HCT116 (cell line): ENCODE measurements at regions not wholly inside any gene's neighbourhood (a gene's known extent, or its start where the extent isn't known, plus 50 kb on each side); places are given as distances from the start of the nearest gene placed in this dataset.

Experiments
- CEBPB ChIP-seq: IDR thresholded peaks from 2 replicates; pipeline ENCODE4 v1.6.1; 2012; ENCODE audit warnings: low read depth
- CTCF ChIP-seq, 3 experiments: fragments of 200-600 bp in 1 of 3; sonication (generic) in 1 of 3; IDR thresholded peaks in 2 of 3; conservative IDR thresholded peaks in 1 of 3; 2 replicates each; pipeline ENCODE4 v1.5.1; 2012 to 2017; ENCODE audit warnings: low read depth in 2 of 3, low read length in 2 of 3, antibody characterized with exemption in 1 of 3, borderline replicate concordance in 1 of 3, control low read depth in 1 of 3, mild to moderate bottlenecking in 1 of 3, mixed read lengths in 1 of 3, mixed run types in 1 of 3, moderate library complexity in 1 of 3; ENCODE audit not compliant: insufficient read depth in 1 of 3
- POLR2A ChIP-seq: IDR thresholded peaks from 2 replicates; pipeline ENCODE4 v1.7.0; 2011; ENCODE audit warnings: borderline replicate concordance; ENCODE audit not compliant: insufficient read depth, insufficient read length; ENCODE audit errors: extremely low read depth
- POLR2AphosphoS5 ChIP-seq: IDR thresholded peaks from 2 replicates; pipeline ENCODE4 v1.6.1; 2011; ENCODE audit warnings: mild to moderate bottlenecking, low read depth, low read length, moderate library complexity
- SRF ChIP-seq: IDR thresholded peaks from 2 replicates; pipeline ENCODE4 v1.6.1; 2012; ENCODE audit warnings: low read depth

DNA sequence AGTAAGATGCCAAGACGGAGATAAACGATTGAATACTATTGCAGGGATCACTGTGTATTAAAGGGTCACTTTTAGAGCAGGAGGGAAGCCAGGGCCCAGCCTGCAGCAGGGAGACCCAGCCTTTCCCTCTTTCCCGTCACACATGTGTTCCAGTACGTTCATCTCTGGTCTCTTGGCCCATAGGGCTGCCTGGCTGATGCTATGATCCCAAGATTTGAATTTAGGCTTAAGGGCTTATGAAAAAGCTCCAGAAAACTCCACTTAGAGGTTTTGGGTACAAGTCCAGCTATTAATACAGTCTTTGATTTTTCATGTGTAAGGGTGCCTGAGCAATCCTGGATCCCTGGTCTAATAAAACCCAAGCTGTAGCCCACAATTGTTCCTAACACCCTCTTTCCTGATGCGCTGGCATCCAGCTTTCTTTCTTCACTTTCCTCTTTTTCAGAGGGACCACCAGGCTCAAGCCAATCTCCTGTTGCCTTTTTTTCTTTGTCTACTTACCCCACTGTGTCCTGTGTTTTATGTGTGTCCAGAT lies 359.6 kb upstream of the USP24 start:
- TF ChIP-seq CTCF (IDR thresholded peaks at IDR 0.05 in 2 of 3, conservative IDR thresholded peaks at IDR 0.05 in 1 of 3; ENCODE audit: borderline replicate concordance in 1 of 3, insufficient read depth in 1 of 3, low read depth in 2 of 3, low read length in 2 of 3) (no peak), SRF (no peak), CEBPB (no peak), POLR2A (no peak), POLR2AphosphoS5 (no peak)
